NCI-H2227 treated with DMSO at 0.1 percent for 48 hours (cell line): ENCODE measurements at regions not wholly inside any gene's neighbourhood (a gene's known extent, or its start where the extent isn't known, plus 50 kb on each side); places are given as distances from the start of the nearest gene placed in this dataset.
"Not testable (repeated sequence)": the region's sequence is repeated elsewhere in the genome, so short reads cannot be mapped to it uniquely, and the experiment has no call there.

Experiments used
- DNase-seq: peaks from one replicate; lab custom pipeline; 2025; lab: John Stamatoyannopoulos, UW

DNA sequence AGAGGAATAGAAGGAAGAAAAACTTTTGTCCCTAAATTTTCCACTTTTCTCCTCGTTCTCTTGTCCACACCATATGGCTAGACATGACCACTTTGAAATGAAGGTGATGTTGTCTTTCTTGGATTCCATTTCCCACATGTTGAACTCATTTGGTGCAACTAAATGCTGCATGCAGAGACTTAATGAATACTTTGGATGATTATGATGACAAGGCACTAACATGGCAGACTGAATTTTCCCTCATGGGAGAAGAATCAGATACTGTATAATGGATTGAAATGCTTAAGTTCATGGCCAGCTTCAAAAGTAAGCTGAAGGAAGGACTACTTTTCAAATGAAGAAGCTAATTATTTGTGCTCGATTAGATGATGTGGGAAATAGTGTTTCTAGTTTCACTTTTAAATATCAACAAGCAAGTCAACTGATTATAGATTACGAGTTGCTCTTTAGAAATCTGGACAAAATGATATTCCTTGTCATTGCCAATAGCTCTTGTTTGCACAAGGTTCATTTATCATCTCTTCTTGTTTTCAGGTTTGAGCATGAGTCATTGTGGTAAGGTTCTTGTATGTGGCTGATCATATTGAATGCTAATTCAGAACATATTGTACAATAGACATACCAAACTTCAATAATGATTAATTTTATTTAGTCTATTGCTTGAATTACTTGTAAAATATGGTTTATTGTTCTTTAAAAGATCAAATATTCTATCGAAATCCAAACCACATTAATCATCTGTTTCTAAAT lies 501.3 kb upstream of the FTMT start:
- no peak for DNase-seq

DNA sequence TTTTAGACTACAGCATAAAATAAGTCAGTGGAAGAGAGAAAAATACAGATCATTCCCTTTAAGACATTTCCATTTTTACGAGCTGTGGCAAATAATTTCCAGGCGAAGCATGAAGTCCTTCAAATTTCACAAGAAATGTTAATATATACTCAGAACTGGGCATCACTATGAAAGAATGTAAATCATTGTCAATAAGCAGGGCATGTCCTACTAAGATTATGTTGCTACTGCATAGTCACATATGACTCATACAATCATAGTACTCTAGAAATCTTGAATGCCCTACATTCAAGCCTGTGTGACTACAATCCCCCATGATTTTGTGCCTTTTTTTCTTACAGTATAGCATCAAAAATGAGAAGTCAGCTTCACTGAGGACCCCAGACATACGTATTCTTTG lies 485.2 kb upstream of the FTMT start:
- no peak for DNase-seq

- DNase-seq = no peak
These were observed 478.3 kb upstream of the FTMT start for GRCh38 chr5:121373371-121373770.

DNA sequence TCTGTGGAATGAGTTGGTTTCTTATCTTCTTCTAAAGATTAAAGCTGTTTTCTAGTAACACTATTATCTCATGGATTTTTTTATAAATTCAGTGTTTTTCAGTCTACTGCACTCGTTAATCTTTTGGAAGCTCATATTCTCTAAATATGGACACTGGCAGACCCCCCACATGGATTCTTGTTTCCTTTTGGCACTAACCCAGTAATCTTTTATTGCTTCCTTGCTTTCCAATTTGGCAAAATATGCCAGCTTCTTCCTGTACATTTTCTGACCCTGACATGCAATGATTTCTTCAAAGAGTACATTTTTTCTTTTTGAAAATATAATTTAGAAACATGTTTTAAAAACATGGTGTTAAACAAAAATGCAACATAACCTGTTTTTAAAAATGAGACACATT lies 474.2 kb upstream of the FTMT start:
- no peak for DNase-seq

DNA sequence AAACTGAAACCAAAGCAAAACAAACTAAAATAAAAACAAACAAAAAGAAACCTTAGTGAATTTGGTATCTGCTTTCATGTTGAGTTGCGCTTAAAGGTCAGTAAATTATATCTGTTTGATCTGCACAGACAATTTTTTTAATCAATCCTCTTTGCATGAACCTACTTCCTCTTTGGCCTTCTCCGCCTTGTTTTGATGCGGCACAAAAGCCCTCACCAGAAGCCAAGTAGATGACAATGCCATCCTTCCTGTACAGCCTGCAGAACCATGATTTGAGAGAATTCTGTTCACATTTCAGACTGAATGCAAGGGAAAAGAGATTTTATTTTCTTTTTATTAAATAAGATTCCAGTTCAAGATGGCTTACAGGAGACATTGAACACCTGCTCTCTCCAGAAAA lies 473.6 kb upstream of the FTMT start:
- no peak for DNase-seq

DNA sequence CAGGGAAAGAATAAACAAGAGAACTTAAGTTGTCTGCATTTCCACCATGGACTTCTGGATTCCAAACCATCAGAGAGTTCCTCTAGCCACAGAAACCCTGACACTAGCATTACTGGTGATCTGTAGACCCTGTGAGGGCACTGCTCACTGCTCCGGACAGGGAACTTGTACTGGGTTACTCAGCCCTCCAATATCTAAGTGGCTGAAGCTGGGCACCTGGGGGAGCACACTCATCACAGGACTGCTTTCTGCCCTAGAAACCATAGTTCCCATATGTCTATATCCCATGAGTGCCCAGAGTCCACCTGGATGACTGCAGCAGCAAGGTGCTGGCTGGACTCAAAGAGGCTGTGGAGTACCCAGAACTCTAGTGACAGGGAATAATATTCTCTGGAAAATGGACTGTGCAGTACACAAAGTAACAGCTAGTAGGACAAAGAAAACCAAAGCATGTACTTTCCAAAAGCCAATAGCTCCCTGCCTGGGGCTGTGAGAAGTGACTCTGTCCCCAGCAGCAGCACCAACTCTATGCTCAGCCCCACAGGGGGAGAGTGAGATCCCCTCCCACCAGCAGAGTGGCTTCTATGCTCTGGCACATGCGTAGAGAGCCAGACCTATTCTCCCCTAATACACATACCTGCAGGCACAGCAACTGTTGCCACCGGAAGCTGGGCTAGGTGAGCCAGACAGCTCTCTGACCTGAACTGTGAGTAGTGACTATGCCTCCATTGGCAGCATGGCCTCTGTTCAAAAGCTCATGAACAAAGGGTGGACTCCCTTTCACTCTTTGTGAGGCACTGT lies 472.9 kb upstream of the FTMT start:
- no peak for DNase-seq

- no peak for DNase-seq
These were observed 471.6 kb upstream of the FTMT start for GRCh38 chr5:121380066-121380465.

- DNase-seq = no peak
These were observed 467.3 kb upstream of the FTMT start for GRCh38 chr5:121384359-121384758.

GRCh38 chr5:121386334-121386733 lies 465.3 kb upstream of the FTMT start:
- no peak for DNase-seq

- no peak for DNase-seq
These were observed 455.0 kb upstream of the FTMT start for GRCh38 chr5:121396716-121397115.

- DNase-seq = no peak
These were observed 451.8 kb upstream of the FTMT start for GRCh38 chr5:121399879-121400278.

- DNase-seq = no peak
These were observed 442.9 kb upstream of the FTMT start for GRCh38 chr5:121408778-121409177.

- DNase-seq = no peak
These were observed 436.4 kb upstream of the FTMT start for GRCh38 chr5:121415270-121415669.

DNA sequence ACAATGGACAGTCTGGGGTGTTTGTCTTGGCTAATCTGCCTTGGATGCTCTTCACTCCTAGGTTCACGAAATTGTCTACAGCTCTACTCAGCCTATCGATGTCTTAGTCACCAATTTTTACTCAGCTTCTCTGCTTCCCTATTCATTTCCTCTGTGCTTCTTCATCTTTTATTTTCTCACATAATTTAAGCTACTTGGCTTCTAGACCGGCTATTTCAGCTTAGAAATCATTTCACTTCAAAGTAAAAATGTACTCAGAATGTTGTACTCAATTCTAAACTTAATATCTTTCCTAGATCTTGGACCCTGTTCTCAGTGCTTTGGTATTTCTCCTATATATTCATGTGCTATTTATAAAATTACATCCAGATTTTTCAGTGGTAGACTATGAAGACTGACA lies 430.0 kb upstream of the FTMT start:
- no peak for DNase-seq

GRCh38 chr5:121424976-121425375 lies 426.7 kb upstream of the FTMT start:
- no peak for DNase-seq

- no peak for DNase-seq
These were observed 425.5 kb upstream of the FTMT start for GRCh38 chr5:121426153-121426552.

- DNase-seq = no peak
These were observed 421.9 kb upstream of the FTMT start for GRCh38 chr5:121429761-121430160.

GRCh38 chr5:121430538-121430937 lies 421.1 kb upstream of the FTMT start:
- no peak for DNase-seq

DNA sequence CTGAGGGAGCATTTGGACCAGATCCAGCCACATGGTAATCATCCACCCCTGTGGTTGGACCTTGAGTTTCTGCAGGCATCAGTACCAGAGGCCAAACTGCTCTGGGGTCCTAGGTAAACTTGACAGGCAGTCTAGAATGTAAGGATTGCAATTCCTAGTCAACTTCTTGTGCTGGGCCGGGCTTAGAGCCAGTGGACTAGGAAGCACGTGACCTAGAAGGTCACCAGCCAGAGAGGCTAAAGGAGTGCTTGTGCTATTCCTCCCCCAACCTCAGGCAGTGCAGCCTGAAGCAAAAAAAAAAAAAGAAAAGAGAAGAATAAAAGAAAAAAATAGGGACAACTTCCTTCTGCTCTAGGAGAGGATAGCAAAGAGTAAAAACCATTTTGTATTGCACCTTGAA lies 406.2 kb upstream of the FTMT start:
- no peak for DNase-seq

- DNase-seq = no peak
These were observed 389.2 kb upstream of the FTMT start for GRCh38 chr5:121462441-121462840.

DNA sequence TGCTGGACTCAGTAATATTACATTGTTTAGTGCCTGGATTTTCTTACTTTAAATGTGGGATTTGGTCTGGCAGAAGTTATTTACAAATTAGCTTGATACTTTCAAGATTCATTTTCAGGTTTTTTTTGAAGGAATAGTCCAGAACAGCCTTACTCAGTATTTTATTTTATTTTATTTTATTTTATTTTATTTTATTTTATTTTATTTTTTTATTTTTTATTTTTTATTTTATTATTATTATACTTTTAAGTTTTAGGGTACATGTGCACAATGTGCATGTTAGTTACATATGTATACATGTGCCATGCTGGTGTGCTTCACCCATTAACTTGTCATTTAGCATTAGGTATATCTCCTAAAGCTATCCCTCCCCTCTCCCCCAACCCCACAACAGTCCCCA lies 380.5 kb upstream of the FTMT start:
- not testable (repeated sequence) for DNase-seq

DNA sequence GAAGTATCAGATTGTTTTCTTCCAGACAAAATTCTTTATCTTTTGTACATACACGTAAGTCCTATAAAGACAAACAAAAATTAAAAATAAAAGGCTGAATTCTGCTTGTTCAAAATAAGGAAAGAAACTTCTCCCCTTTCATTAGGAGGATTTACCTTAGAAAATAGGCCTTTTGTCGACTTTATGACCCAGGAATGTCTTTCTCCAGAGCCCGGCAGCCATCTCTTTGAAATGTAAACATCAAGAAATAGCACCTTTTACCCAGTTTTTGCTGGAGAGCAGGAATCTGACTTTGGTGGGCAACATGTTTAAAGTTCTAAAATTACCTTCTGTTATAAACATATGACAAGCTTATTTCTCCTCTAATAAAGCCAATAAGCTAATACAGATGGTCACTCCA lies 373.0 kb upstream of the FTMT start:
- no peak for DNase-seq

GRCh38 chr5:121479337-121479736 lies 372.3 kb upstream of the FTMT start:
- DNase-seq = no peak

GRCh38 chr5:121485281-121485680 lies 366.4 kb upstream of the FTMT start:
- no peak for DNase-seq
